OCI-LY3 (cell line): ENCODE measurements at regions not wholly inside any gene's neighbourhood (a gene's known extent, or its start where the extent isn't known, plus 50 kb on each side); places are given as distances from the start of the nearest gene placed in this dataset.

Experiments
- EZH2phosphoT487 ChIP-seq: fragments of 200-600 bp; shearing (Covaris generic); IDR thresholded peaks from 2 replicates; pipeline ENCODE4 v1.6.1; 2018; ENCODE audit warnings: antibody characterized with exemption, mixed run types, low read depth
- TF ChIP-seq, protein P1 (sequence below): fragments of 200-600, 300-600 bp; sonication (generic); IDR thresholded peaks from 2 replicates; pipeline ENCODE4 v1.5.1; 2014; ENCODE audit warnings: antibody characterized with exemption, low read length, low read depth

DNA sequence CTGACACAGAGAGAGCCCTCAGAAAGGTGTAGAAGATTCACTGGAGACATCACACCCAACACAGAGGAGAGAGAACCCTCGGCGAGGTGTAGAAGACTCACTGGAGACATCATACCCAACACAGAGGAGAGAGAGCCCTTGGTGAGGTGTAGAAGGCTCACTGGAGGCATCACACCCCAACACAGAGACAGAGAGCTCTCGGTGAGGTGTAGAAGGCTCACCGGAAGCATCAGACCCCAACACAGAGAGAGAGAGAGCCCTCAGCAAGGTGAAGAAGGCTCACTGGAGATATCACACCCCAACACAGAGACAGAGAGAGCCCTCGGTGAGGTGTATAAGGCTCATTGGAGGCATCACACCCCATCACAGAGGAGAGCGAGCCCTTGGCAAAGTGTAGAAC, 826.5 kb downstream of the UQCRFS1 start:
- TF ChIP-seq, protein P1, sequence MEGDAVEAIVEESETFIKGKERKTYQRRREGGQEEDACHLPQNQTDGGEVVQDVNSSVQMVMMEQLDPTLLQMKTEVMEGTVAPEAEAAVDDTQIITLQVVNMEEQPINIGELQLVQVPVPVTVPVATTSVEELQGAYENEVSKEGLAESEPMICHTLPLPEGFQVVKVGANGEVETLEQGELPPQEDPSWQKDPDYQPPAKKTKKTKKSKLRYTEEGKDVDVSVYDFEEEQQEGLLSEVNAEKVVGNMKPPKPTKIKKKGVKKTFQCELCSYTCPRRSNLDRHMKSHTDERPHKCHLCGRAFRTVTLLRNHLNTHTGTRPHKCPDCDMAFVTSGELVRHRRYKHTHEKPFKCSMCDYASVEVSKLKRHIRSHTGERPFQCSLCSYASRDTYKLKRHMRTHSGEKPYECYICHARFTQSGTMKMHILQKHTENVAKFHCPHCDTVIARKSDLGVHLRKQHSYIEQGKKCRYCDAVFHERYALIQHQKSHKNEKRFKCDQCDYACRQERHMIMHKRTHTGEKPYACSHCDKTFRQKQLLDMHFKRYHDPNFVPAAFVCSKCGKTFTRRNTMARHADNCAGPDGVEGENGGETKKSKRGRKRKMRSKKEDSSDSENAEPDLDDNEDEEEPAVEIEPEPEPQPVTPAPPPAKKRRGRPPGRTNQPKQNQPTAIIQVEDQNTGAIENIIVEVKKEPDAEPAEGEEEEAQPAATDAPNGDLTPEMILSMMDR, result no peak
- TF ChIP-seq EZH2phosphoT487, result no peak
